ENCODE measurements at regions not wholly inside any gene's neighbourhood (a gene's known extent, or its start where the extent isn't known, plus 50 kb on each side); places are given as distances from the start of the nearest gene placed in this dataset.
"Not testable (repeated sequence)": the region's sequence is repeated elsewhere in the genome, so short reads cannot be mapped to it uniquely, and the experiment has no call there.

- DNase-seq: no peak
Measured at GRCh38 chr5:163706053-163706771, 200.8 kb downstream of the MAT2B start.

DNA sequence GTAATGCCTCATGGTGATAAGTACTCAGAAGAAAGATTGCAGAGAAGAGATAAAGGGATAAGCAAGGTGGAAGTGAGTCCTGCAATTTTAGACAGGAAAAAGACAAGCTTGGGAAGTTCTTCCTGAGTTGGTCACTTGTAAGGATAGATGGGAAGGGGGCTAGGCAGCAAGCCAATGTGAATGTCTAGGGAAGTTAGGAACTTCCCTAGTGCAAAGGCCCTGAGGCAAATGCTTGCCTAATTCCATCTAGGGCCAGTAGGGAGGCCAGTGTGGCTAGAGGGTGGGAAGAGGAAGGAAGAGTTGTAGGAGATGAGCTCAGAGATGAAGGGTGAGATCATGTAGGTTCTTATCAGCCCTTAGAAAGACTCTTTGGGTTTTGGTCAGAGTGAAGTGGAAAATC lies 206.6 kb downstream of the MAT2B start:
- DNase-seq: no peak

GRCh38 chr5:163718272-163718671 lies 212.9 kb downstream of the MAT2B start:
- no peak for DNase-seq

- no peak for DNase-seq
Measured at GRCh38 chr5:163724305-163724704, 218.9 kb downstream of the MAT2B start.

DNA sequence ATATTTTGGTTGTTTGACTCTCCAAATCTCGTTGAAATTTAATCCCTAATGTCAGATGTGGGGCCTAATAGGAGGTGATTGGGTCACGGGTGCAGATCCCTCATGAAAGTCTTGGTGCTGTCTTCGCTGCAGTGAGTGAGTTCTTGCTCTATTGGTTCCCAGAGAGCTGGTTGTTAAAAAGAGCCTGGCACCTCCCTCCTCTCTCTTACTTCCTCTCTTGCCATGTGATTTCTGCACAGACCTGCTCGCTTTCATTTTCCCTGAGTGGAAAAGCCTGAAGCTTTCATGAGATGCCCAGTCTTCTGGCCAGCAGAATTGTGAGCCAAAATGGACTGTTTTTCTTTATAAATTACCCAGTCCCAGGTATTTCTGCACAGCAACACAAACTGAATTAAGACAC lies 221.6 kb downstream of the MAT2B start:
- DNase-seq: no peak

GRCh38 chr5:163730206-163730756 lies 224.9 kb downstream of the MAT2B start:
- no peak for DNase-seq

DNA sequence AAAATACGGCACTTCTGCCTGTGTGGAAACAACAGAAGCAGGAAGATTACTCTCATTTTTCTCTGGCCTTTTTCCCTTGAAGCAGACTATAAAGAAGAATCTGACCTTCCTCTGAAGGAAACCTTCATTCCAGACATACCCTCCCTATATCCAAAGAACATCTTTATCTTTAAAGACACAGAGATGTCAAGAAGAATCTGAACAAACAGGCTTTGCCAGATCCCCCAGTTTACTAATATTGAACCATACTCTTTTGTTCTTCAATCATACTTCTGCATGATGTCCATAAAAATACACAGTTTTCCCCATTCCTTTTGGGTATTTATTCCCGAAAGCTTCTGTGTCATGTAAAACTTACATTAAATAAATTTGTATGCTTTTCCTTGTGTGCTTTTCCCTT lies 225.8 kb downstream of the MAT2B start:
- no peak for DNase-seq

DNA sequence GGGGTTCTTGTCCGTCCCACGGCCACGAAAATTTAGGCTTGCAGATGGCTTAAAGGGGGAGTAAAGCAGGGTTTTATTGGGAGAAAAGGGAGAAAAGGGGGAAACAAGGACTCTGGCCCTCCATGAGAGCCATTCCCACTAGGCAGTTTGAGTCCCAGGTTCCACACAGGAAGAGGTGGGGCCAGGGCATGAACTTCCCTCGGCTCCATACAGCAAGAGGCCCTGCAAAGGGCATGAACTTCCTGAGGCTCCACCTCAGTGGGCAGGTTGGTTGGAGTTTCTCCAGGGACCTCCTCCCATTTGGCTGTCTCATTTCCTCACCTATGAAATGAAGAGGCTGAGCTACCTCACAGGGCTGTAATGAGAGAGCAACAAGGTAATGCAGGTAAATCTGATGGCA lies 229.7 kb downstream of the MAT2B start:
- DNase-seq: no peak

- DNase-seq: no peak
Measured at GRCh38 chr5:163747586-163747985, 242.2 kb downstream of the MAT2B start.

DNA sequence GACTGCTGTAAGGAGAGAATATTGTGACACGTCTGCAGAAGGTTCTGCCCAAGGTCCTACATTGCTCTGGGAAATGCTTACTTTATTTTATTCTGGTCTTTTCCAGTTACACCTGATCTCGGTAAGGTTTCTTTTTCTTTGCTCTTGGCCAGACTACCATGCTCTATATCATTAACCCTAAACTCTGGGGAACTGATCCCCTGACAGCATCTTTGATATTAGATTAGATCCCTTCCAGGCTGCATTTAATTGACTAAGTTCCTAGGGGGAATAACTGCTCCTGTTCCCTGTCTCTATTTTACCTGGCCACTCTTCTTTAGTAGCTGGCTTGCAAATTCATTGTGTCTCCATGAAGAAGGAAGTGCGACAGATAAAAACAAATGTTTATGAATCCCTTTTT lies 243.5 kb downstream of the MAT2B start:
- DNase-seq: no peak

- DNase-seq: not testable (repeated sequence)
Measured at GRCh38 chr5:163750415-163750814, 245.0 kb downstream of the MAT2B start.

DNA sequence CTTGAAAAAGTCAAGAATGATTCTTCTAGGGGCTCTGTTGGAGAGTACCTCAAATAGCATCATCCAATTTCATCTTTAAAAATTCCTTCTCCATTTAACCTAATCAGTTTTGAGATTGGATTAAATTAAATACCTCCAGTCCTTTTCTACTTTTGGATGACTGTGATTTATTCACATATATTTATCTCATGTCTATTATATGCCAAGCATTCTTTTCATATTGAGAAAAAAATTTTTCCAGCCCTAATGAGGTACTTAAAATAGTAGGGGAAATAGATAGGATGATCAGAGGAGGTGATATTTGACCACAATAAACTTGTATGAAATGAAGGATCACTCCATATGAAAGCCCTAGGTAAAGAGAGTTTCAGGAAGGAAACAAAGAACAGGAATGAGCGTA lies 250.1 kb downstream of the MAT2B start:
- DNase-seq: no peak

DNA sequence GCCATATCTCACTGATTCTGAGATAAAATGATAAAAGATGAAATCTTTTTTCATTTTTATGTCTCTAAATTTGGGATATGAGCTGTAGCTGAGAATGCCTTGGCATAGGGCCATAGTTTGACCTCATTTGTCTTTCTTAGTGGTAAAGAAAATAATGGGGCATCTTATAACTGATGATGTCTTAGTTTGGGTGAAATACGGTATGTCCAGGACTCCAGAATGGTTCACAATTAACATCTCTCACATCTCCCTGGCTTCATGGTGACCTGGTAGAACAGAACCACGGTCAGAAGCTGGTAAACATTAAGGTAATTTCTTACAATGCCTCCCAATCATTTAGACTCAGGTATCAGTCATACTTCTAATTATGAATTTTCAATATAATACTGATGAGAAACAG lies 250.8 kb downstream of the MAT2B start:
- no peak for DNase-seq

DNA sequence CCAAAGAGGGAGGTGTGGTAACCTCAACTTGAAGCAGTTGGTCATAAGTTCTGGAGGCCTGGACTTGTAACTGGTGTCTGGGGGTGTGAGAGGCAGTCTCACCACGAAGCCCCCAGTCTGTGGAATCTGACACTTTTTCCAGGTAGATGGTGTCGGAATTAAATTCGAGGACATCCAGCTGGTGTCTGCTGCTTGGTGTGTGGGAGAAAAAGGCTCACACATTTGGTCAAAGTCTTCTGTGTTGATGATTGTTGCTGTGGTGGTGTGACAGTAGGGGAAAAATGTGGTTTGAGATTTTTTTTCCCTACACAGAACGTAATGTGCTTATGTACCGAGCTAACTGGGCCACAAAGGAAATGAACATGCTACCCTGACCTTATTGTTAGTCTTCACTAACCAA lies 251.9 kb downstream of the MAT2B start:
- DNase-seq: no peak

DNA sequence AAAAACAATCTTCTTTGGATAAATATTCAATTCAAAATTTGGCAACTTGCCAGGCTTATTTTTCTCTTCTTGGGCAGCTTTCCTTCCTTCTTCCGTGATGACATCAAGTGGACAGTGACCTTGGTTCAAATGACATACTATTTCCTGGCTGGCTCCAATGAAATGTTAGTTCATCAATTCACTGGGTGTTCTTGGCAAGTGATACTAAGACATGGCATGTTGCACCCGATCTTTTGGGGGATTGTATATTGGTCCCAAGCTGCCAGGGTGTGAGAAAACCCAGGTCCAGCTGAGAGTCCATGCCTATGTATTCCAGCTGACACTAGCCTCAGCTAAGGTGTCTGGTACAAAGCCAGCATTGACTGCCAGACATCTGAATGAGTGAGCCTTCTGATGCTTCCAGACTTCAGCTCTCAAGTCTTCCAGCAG lies 252.9 kb downstream of the MAT2B start:
- DNase-seq: no peak

DNA sequence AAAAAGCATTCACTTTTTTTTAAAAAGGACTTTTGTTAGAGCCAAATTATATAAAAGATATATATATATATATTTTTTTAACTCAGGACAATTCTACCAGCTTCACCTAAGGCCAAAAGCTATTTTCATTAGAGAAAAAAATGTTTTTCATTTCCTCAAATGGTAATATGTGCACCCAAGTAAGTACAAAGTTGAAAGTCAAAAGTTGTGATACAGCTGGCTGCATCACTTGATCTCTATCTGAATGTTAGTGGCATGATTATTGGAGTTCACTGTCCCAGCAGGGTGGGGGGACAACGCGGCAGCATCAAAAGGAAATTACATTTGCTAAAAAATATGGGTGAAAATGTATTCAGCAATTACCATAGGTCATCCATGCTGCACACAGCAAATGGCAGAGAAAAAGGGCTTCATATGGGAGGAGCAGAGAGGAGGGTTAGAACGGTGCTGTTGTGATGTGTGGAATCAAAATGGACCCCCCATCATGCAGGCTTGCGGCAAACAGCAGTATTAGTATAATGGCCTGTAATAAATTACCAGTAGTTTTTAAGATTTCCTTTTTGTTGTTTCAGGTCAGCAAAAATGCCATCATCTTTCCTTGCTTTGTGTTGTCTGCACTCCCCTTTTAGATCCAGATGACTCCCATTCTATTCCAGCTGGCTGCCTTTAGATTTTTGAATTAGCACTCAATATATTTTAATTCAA lies 253.7 kb downstream of the MAT2B start:
- no peak for DNase-seq

DNA sequence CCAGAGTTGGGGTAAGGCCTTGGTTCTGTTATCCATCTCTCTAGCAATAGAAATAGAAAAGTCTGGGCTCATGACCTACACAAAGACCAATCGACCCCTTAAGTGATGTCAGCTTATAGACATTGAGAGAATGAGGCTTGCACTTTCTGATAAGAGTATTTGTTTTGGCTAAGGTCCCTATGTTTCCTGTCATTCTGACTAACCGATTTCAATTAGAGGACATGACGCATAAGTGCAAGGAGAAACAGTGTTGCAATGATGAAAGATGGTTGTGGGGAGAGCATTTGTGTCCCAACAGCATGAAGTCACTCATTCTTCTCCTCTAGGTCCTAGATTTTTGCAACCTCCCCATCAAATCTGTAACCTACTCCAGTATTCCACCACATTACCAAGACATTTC lies 255.1 kb downstream of the MAT2B start:
- no peak for DNase-seq

DNA sequence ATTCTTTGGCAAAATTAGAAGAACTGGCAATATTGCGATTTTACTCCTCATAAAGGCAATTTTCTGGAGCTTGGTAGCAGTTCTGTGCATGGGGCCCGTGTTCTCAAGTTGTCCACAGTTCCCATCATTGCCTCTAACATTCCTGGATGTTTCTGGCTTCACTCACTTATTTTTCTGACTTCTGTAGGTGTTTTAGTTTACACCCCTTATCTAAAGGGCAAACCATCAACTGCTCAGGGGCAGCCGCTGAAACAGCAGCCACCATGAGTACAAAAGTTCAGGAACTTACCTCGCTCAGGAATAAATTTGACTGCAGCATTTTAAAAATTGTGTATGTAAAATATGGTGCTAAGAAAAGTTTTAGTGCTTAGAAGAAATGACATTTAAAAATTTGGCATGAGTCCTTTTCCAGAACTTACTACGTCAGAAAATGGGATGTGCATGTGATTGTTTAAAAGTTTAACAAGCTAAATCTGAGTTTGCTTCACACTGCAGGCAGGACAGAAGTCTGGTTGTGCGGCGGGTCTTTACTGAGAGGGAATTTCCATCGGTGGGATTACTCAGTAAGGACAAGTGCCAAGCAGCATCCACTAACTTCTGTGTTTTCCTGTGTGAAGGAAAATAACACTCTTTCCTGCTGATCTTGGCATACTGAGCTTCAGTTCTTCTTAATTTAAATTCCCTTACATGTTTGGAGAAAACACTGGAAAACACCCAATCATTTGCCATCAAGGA lies 261.7 kb downstream of the MAT2B start:
- DNase-seq: no peak

- no peak for DNase-seq
Measured at GRCh38 chr5:163770625-163771024, 265.2 kb downstream of the MAT2B start.

GRCh38 chr5:163772241-163772640 lies 266.8 kb downstream of the MAT2B start:
- DNase-seq: no peak

DNA sequence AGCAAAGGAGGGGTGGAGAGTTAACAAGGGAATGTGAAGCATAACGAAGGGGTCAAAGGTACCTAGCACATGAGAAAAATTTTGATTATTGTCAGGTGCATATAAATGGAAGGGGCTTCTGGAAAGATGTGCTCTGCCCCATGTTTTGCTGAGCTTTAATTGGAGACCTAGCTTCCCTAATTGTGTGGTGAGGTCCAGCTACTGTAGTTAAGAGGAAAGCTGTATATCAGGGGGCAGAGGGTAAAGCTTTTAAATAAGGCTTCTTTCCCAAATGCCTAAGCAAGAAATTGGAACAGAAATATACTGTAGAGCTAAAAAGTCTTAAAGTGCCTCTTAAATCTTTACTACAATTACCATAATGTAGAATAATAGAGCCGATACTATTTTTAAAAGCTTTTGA lies 267.2 kb downstream of the MAT2B start:
- DNase-seq: no peak

DNA sequence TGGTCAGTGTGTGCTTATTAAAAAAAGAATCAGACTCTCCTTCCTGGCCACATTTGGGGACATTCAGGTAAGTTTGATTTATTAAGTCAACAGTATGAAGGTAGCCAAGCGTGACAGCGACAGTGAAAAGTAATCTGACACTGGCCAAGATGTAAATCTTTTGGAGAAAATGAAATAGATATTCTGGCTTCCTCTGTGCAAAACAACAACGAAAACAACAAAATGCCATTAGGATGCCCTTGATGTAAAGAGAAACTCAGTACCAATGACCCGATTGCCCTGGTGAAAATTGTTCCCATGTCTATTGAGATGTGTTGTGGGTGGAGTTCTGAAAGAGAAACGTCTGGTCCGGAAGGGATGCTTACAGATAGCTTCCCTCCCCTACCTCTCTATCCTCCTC lies 267.8 kb downstream of the MAT2B start:
- no peak for DNase-seq

DNA sequence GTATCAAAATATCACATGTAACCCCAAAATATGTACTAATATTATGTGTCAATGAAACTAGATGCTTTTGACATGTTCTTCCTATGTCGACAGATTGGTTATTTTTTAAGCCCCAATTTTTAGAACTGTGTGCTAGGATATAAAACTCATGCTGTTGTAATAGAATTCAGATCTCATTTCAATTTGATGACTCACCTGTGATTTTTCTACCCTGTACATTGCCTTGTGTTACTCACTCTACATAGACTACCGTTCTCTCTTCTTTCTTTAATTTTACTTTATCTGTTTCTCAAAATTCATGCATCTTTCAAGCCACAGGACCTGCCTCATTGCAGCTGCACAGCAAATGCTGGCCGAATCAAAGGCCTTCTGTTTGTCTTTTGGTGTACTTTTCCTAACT lies 284.5 kb downstream of the MAT2B start:
- no peak for DNase-seq

GRCh38 chr5:163790497-163790896 lies 285.1 kb downstream of the MAT2B start:
- no peak for DNase-seq
